Esophagus squamous epithelium (tissue), 4 donors: ENCODE measurements at regions not wholly inside any gene's neighbourhood (a gene's known extent, or its start where the extent isn't known, plus 50 kb on each side); places are given as distances from the start of the nearest gene placed in this dataset.

Source experiments
- POLR2A ChIP-seq, 4 donors: fragments of 450-650 bp; IDR thresholded peaks; one replicate each; pipeline ENCODE4 v1.6.1; 2017; ENCODE audit warnings: antibody characterized with exemption in 4 of 4, mild to moderate bottlenecking in 4 of 4, moderate library complexity in 3 of 4
- TF ChIP-seq, protein P1 (sequence below), 6 experiments: fragments of 450-650 bp in 4 of 6; fragments of 200-600 bp in 2 of 6; sonication (generic) in 2 of 6; IDR thresholded peaks; one replicate each; pipeline ENCODE4 v1.5.1; 2016 to 2019; ENCODE audit warnings: antibody characterized with exemption in 6 of 6, mild to moderate bottlenecking in 4 of 6, moderate library complexity in 4 of 6

DNA sequence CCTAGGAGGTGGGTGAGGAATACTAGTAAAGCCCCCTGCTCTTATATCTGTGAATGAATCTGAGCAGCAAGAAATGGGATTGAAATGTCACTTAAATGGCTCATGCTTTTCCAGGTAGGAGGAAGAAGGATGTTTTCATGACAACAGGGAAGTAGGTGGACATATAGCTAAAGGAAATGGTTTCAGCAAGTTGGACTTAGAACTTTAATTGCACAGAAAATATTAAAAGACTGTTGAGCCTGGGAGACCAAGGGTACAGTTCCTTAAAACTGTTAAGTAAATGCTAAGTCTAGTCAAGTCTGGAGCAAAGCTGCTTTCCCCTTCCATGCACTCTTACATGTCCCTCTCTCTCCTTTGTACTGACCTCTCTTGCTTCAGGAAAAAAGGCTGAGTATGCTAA lies 301.3 kb downstream of the HGF start:
- TF ChIP-seq, protein P1, sequence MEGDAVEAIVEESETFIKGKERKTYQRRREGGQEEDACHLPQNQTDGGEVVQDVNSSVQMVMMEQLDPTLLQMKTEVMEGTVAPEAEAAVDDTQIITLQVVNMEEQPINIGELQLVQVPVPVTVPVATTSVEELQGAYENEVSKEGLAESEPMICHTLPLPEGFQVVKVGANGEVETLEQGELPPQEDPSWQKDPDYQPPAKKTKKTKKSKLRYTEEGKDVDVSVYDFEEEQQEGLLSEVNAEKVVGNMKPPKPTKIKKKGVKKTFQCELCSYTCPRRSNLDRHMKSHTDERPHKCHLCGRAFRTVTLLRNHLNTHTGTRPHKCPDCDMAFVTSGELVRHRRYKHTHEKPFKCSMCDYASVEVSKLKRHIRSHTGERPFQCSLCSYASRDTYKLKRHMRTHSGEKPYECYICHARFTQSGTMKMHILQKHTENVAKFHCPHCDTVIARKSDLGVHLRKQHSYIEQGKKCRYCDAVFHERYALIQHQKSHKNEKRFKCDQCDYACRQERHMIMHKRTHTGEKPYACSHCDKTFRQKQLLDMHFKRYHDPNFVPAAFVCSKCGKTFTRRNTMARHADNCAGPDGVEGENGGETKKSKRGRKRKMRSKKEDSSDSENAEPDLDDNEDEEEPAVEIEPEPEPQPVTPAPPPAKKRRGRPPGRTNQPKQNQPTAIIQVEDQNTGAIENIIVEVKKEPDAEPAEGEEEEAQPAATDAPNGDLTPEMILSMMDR (IDR thresholded peaks at IDR 0.05): no peak
- TF ChIP-seq POLR2A (IDR thresholded peaks at IDR 0.05): no peak
